GM12864 (cell line): ENCODE measurements at regions not wholly inside any gene's neighbourhood (a gene's known extent, or its start where the extent isn't known, plus 50 kb on each side); places are given as distances from the start of the nearest gene placed in this dataset.

Source experiments
- DNase-seq: peaks from one replicate; pipeline ENCODE4 v3.0.0-alpha.2; 2011; ENCODE audit warnings: low read depth
- H3K4me3 ChIP-seq: 2 replicates; pipeline ENCODE4 v1.5.1; 2011; ENCODE audit warnings: mild to moderate bottlenecking, low read depth, low read length, control low read depth
- TF ChIP-seq, protein P1 (sequence below): IDR thresholded peaks from 2 replicates; pipeline ENCODE4 v1.5.1; 2011; ENCODE audit warnings: low read depth, mild to moderate bottlenecking, moderate library complexity, low read length, control low read depth, inconsistent platforms; ENCODE audit errors: missing control alignments

DNA sequence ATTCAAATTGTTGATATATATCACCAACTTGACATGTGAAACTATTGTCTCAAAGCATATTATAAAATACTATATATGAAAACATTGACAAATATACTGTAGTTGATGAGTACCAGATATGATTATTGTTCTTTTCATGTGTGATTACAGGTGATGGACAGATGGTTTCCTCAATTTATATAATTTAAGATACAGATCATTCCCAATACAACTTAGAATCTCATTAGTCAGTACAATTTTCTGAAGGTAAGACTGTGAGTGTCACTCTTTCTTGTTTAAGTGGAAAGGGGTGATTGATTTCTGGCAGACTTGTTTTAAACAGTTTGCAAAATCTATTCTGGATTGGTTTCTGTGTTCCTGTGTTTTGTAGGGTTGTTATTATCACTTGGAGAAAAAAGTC, 498.8 kb downstream of the IRS2 start:
- TF ChIP-seq, protein P1, sequence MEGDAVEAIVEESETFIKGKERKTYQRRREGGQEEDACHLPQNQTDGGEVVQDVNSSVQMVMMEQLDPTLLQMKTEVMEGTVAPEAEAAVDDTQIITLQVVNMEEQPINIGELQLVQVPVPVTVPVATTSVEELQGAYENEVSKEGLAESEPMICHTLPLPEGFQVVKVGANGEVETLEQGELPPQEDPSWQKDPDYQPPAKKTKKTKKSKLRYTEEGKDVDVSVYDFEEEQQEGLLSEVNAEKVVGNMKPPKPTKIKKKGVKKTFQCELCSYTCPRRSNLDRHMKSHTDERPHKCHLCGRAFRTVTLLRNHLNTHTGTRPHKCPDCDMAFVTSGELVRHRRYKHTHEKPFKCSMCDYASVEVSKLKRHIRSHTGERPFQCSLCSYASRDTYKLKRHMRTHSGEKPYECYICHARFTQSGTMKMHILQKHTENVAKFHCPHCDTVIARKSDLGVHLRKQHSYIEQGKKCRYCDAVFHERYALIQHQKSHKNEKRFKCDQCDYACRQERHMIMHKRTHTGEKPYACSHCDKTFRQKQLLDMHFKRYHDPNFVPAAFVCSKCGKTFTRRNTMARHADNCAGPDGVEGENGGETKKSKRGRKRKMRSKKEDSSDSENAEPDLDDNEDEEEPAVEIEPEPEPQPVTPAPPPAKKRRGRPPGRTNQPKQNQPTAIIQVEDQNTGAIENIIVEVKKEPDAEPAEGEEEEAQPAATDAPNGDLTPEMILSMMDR, result no peak
- H3K4me3 ChIP-seq, result no peak overlapping the region
- DNase-seq, result no peak

DNA sequence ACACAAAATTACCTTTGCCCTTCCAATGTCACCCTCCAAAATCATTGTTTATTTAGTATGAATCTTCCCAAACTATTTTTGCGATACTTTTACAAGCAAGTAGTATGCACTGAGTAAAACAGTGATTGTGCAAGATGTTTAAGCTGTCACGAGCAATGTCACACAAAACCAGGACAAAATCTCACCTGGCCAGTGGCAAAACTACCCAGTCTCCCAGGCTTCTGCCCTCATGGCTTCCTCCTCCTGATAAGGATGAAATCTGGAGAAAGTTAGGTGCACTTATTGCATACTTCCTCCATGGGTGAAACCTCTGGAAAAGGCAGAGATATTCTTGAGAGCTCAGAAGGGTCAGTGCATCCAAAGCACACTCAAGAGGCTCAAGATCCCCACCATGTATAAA, 500.8 kb downstream of the IRS2 start:
- H3K4me3 ChIP-seq, result no peak overlapping the region
- TF ChIP-seq, protein P1, result no peak
- no peak for DNase-seq

DNA sequence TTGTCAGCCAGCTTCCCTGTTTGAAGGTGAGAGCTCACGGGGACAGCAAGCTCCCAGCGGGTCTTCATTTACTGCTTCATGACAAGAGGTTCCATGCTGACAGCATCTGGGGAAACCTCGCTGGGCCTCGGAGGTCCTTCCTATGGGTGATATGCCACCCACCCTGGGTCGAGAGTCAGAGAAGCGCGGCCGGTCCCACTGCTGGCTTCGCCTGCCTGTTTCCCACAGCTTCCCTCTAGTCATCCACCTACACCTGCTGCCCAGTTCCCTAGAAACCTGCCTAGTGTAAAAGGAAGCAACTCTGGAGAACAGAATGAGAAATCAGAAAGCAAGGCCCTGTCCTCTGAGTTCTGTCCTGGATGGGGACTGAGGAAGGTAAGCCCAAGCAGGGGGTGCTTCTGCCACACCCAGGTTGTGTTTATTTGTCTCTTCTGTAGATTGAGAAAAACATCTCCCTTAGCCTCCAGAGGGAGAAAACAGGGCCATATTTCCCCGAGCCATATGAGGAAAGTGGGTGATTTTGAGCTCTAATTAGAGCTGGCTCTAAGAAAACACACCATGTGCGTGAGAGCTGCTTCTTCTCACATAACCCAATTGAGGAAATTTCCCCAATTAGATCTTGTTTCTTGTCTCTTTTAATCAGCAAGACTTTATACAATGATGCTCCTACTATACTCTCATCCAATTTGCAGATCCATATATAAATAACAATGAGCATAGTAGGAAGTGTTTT, 504.3 kb downstream of the IRS2 start:
- no peak for DNase-seq
- no peak overlapping the region for H3K4me3 ChIP-seq
- TF ChIP-seq, protein P1, result no peak

DNA sequence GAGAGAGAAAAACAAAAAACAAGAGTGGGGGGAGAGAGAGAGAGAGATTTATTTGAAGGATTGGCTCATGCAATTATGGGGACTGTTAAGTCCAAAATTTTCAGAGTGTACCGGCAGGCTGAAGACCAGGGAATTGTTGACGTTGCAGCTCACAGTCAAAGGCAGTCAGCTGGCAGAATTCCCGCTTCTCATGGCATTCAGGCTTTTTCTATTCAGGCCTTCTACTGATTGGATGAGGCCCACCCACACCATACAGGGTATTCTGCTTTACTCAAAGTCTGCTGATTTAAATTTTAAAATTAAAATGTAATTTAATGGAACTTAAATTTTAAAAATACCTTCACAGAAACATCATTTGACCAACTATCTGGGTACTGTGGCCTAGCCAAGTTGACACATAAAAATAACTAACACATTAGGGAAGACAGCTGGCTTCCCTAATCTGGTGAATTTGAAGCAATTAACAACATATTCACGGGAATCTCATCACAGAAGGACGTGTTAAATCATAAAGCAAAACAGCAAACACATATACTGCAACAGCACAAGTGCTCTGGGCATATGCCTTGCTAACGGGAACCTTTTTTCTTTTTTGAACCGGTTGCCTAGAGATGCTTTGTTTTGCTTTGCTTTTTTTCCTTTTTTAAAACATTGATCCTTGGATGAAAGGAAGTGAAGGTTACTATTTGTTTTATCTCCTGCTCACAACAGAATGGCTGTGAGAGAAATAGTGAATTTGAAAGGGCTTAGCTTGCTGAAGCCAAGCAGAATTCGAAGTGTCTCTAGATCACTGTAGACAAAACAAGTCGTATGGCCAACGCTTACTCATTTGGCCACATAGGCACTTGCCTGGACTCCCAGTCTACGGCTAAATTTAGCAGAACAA, 505.1 kb downstream of the IRS2 start:
- TF ChIP-seq, protein P1, result no peak
- no peak for DNase-seq

DNA sequence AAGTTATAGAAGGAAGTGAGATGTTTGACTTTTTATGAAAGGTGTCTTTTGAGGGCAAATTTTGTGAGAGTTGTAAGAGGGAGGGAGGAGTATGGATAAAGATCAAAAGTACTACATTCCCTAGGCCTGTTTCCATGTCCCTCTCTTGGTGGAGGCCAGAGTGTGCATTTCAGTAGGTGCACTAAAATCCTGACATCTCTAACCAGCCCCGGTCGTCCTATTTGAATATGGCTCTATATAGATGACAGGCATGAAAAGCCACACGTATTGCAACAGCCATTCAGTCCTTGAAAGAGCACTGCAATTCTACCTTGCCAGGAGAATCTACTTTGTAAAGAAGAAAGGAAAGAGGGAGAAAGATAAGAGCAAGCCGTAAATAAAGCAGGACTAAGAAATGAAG, 510.1 kb downstream of the IRS2 start:
- TF ChIP-seq, protein P1, result no peak
- DNase-seq, result no peak

More for the DNA sequence above, 505.1 kb downstream of the IRS2 start:
- H3K4me3 ChIP-seq, result no peak overlapping the region

DNA sequence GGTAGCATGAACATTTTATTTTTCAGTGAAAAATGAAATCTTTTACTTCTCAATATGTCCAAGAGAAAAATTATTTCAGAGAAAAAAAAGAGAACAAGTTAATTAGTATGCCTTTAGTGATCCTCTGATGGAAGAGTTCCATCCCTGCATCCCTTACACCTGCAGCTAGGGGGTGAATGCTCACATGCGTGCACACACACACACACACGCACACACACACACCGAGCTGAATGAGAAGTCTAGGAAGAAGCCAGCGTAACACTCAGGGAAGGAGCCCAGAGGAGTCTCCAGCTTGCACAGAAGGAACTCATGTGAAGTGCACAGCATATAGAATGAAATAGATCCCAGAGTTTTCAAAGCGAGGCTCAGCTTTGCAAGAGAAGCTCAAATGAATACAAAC, 510.5 kb downstream of the IRS2 start:
- TF ChIP-seq, protein P1, result no peak
- no peak overlapping the region for H3K4me3 ChIP-seq
- DNase-seq, result no peak

More for the DNA sequence above, 510.1 kb downstream of the IRS2 start:
- no peak overlapping the region for H3K4me3 ChIP-seq
